Adrenal gland (tissue), 9 donors: ENCODE measurements at regions not wholly inside any gene's neighbourhood (a gene's known extent, or its start where the extent isn't known, plus 50 kb on each side); places are given as distances from the start of the nearest gene placed in this dataset.
A peak's percentile ranks its signal among the peaks of the same experiment; 100 is the strongest.

ENCODE experiments used
- DNase-seq, 7 donors: peaks; one replicate each; pipeline ENCODE4 v3.0.0-alpha.2; 2019 to 2020
- H3K27ac ChIP-seq, 5 donors: fragments of 200-600 bp; sonication (generic) in 4 of 5; 1 replicate in 3 of 5; 2 replicates in 2 of 5; pipeline versions ENCODE4 v1.5.1 to v1.8.0; 2016 to 2020; ENCODE audit warnings: mild to moderate bottlenecking in 1 of 5
- H3K27me3 ChIP-seq: fragments of 200-600 bp; 2 replicates; pipeline ENCODE4 v1.8.0; 2021
- H3K36me3 ChIP-seq, 2 donors: fragments of 200-600 bp; replicated peaks in 1 of 2; 1 replicate in 1 of 2; 2 replicates in 1 of 2; pipeline versions ENCODE4 v1.5.1 to v1.8.0; 2018 to 2022
- H3K4me1 ChIP-seq, 2 donors: fragments of 200-600 bp; replicated peaks in 1 of 2; 1 replicate in 1 of 2; 2 replicates in 1 of 2; pipeline versions ENCODE4 v1.5.1 to v1.8.0; 2018 to 2021
- H3K4me3 ChIP-seq, 4 donors: fragments of 200-600 bp; sonication (generic) in 3 of 4; one replicate each; pipeline ENCODE4 v1.5.1; 2016 to 2018
- H3K9me3 ChIP-seq, 3 donors: fragments of 200-600 bp; sonication (generic) in 1 of 3; replicated peaks in 1 of 3; 1 replicate in 2 of 3; 2 replicates in 1 of 3; pipeline versions ENCODE4 v1.5.1 to v1.8.0; 2016 to 2021
- CTCF ChIP-seq, 6 experiments: fragments of 450-650 bp in 4 of 6; fragments of 200-600 bp in 2 of 6; sonication (generic) in 1 of 6; IDR thresholded peaks; 1 replicate in 5 of 6; 2 replicates in 1 of 6; pipeline versions ENCODE4 v1.5.1 to v1.8.0; 2016 to 2021; ENCODE audit warnings: antibody characterized with exemption in 6 of 6, mild to moderate bottlenecking in 2 of 6, moderate library complexity in 1 of 6
- POLR2A ChIP-seq, 2 donors: fragments of 450-650 bp; IDR thresholded peaks; one replicate each; pipeline ENCODE4 v1.6.1; 2017; ENCODE audit warnings: antibody characterized with exemption in 2 of 2, mild to moderate bottlenecking in 2 of 2, moderate library complexity in 1 of 2
- WGBS, 4 donors: extraction: QIAGEN DNeasy Blood & Tissue Kit in 2 of 4; methylation state at CpG; one replicate each; pipeline versions ENCODE4 v1.1.5 to v1.1.7; 2013 to 2017; 5-methylcytosine and 5-hydroxymethylcytosine counted together
- intact Hi-C, 2 donors: fragments of 100-400 bp; cut with DNase I; formaldehyde crosslinking; loops; one replicate each; pipeline versions ENCODE4 v1.14.1 to v1.15.0; 2022 to 2023
- donor health status: healthy with polysubstance abuse.
- donor health status: Bipolar disorder and iron deficiency.
- donor health status: DM: yes; HTN: yes; CAD: no.
- donor health status: DM: no; HTN: no; CAD: no.
- donor health status: DM: no; HTN: no; CAD: no.

- peak in 2 of 7 donors; percentile 16 to 33 for DNase-seq
- no peak for TF ChIP-seq CTCF (IDR thresholded peaks at IDR 0.05)
- TF ChIP-seq POLR2A (IDR thresholded peaks at IDR 0.05): no peak
- Histone ChIP-seq H3K27ac (peak overlapping the region in 1 of 5 donors; percentile 41), H3K4me1 (peaks cover 4 to 15% of the 10 kb centered on the region in 2 donors), H3K4me3 (no peak overlapping the region), H3K36me3 (no peaks in the 10 kb centered on the region), H3K27me3 (no peaks in the 10 kb centered on the region), H3K9me3 (no peaks in the 10 kb centered on the region)
- WGBS, 4 donors: 37 to 53% (median 48%) methylated on average over 9 of the region's 9 CpGs
- intact Hi-C loops: loop anchor here in 1 of 2 donors (5.0 to 10.0 kb wide), 2 partner anchors 67 to 159 kb away; no protein-coding TSS in a partner anchor
Observed at GRCh38 chr9:113805486-113806132, 70.5 kb upstream of the ZNF618 start.

- Histone ChIP-seq H3K9me3 (no peaks in the 10 kb centered on the region), H3K27me3 (no peaks in the 10 kb centered on the region), H3K4me1 (peaks cover 4 to 15% of the 10 kb centered on the region in 2 donors), H3K27ac (no peak overlapping the region), H3K36me3 (no peaks in the 10 kb centered on the region), H3K4me3 (no peak overlapping the region)
- 14 to 23% (median 17%) methylated on average over 11 to 15 of the region's 15 CpGs for WGBS, 4 donors
- intact Hi-C loops: loop anchor here in 1 of 2 donors (5.0 to 10.0 kb wide), 2 partner anchors 65 to 157 kb away; no protein-coding TSS in a partner anchor
- DNase-seq: peak; percentile 31 to 79 (median 56)
- TF ChIP-seq CTCF (IDR thresholded peaks at IDR 0.05): peak; percentile 76 to 93 (median 87)
- TF ChIP-seq POLR2A (IDR thresholded peaks at IDR 0.05): no peak
Observed at GRCh38 chr9:113807173-113808061, 68.7 kb upstream of the ZNF618 start.

- no peak overlapping the region for H3K4me3 ChIP-seq
- 39 to 52% (median 42%) methylated on average over 10 of the region's 10 CpGs for WGBS, 4 donors
- TF ChIP-seq CTCF (IDR thresholded peaks at IDR 0.05) (no peak), POLR2A (IDR thresholded peaks at IDR 0.05) (no peak)
- H3K27me3 ChIP-seq: peaks cover 5% of the 10 kb centered on the region
- H3K4me1 ChIP-seq: peaks cover 4 to 15% of the 10 kb centered on the region in 2 donors
- DNase-seq: peak; percentile 65 to 88 (median 87)
- no peaks in the 10 kb centered on the region for H3K36me3 ChIP-seq
- H3K27ac ChIP-seq: peak overlapping the region in 2 of 5 donors; percentile 56 to 57
- intact Hi-C loops: loop anchor here in 1 of 2 donors (5.0 to 10.0 kb wide), 2 partner anchors 64 to 156 kb away; no protein-coding TSS in a partner anchor
- H3K9me3 ChIP-seq: no peaks in the 10 kb centered on the region
Observed at GRCh38 chr9:113808391-113809358, 67.4 kb upstream of the ZNF618 start.
